ENCODE measurements at regions not wholly inside any gene's neighbourhood (a gene's known extent, or its start where the extent isn't known, plus 50 kb on each side); places are given as distances from the start of the nearest gene placed in this dataset.

DNA sequence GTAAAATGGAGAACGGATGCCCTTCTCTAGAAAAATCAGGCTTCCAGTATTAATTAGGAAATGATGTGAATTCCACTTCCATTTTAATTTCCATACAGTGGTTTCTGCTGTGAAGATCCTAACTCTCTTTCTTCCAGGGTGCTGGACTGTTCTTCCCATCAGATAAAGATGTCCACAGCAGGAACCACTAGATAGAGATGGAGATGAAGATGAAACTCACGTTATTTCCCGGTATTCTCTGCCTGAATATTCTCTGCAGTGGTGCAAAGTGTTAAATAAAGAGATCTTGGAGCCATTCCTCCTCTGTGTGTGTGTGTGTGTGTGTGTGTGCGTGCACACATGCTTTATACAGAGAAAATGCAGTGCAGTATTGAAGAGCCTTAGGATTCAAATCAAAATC lies 727.5 kb downstream of the KCNJ2 start:
- ATAC-seq (no peak), DNase-seq (ENCODE audit: low spot score) (no peak)
- no peak overlapping the region for H2AFZ ChIP-seq
- no peaks in the 10 kb centered on the region for H3F3A ChIP-seq (replicated peaks; ENCODE audit: low read depth)
- H3K4me2 ChIP-seq, result peak overlapping the region; percentile 46; the same call in 1 of the 2 replicates
- H3K27ac Mint-ChIP-seq, result no peak overlapping the region
- H3K4me3 Mint-ChIP-seq, result no peak overlapping the region
- peaks cover 17% of the 10 kb centered on the region for H3K4me1 ChIP-seq (ENCODE audit: insufficient read depth)
- no peak overlapping the region for H3K4me3 ChIP-seq
- H3K9me3 Mint-ChIP-seq, result peaks cover 15% of the 10 kb centered on the region
- H3K36me3 ChIP-seq (ENCODE audit: insufficient read depth), result peaks cover 2% of the 10 kb centered on the region; the same call in 1 of the 2 replicates
- TF ChIP-seq EZH2 (IDR thresholded peaks at IDR 0.05; ENCODE audit: low read depth, unreplicated experiment), result no peak
- TF ChIP-seq CREB1 (CRISPR knock-in tag; IDR thresholded peaks at IDR 0.05; ENCODE audit: low read depth), result no peak
- TF ChIP-seq, protein P1, sequence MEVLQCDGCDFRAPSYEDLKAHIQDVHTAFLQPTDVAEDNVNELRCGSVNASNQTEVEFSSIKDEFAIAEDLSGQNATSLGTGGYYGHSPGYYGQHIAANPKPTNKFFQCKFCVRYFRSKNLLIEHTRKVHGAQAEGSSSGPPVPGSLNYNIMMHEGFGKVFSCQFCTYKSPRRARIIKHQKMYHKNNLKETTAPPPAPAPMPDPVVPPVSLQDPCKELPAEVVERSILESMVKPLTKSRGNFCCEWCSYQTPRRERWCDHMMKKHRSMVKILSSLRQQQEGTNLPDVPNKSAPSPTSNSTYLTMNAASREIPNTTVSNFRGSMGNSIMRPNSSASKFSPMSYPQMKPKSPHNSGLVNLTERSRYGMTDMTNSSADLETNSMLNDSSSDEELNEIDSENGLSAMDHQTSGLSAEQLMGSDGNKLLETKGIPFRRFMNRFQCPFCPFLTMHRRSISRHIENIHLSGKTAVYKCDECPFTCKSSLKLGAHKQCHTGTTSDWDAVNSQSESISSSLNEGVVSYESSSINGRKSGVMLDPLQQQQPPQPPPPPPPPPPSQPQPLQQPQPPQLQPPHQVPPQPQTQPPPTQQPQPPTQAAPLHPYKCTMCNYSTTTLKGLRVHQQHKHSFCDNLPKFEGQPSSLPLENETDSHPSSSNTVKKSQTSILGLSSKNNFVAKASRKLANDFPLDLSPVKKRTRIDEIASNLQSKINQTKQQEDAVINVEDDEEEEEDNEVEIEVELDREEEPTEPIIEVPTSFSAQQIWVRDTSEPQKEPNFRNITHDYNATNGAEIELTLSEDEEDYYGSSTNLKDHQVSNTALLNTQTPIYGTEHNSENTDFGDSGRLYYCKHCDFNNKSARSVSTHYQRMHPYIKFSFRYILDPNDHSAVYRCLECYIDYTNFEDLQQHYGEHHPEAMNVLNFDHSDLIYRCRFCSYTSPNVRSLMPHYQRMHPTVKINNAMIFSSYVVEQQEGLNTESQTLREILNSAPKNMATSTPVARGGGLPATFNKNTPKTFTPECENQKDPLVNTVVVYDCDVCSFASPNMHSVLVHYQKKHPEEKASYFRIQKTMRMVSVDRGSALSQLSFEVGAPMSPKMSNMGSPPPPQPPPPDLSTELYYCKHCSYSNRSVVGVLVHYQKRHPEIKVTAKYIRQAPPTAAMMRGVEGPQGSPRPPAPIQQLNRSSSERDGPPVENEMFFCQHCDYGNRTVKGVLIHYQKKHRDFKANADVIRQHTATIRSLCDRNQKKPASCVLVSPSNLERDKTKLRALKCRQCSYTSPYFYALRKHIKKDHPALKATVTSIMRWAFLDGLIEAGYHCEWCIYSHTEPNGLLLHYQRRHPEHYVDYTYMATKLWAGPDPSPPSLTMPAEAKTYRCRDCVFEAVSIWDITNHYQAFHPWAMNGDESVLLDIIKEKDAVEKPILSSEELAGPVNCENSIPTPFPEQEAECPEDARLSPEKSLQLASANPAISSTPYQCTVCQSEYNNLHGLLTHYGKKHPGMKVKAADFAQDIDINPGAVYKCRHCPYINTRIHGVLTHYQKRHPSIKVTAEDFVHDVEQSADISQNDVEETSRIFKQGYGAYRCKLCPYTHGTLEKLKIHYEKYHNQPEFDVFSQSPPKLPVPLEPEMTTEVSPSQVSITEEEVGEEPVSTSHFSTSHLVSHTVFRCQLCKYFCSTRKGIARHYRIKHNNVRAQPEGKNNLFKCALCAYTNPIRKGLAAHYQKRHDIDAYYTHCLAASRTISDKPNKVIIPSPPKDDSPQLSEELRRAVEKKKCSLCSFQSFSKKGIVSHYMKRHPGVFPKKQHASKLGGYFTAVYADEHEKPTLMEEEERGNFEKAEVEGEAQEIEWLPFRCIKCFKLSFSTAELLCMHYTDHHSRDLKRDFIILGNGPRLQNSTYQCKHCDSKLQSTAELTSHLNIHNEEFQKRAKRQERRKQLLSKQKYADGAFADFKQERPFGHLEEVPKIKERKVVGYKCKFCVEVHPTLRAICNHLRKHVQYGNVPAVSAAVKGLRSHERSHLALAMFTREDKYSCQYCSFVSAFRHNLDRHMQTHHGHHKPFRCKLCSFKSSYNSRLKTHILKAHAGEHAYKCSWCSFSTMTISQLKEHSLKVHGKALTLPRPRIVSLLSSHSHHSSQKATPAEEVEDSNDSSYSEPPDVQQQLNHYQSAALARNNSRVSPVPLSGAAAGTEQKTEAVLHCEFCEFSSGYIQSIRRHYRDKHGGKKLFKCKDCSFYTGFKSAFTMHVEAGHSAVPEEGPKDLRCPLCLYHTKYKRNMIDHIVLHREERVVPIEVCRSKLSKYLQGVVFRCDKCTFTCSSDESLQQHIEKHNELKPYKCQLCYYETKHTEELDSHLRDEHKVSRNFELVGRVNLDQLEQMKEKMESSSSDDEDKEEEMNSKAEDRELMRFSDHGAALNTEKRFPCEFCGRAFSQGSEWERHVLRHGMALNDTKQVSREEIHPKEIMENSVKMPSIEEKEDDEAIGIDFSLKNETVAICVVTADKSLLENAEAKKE (CRISPR knock-in tag; IDR thresholded peaks at IDR 0.05), result no peak
- TF ChIP-seq JUNB (IDR thresholded peaks at IDR 0.05; ENCODE audit: unreplicated experiment), result no peak
- TF ChIP-seq ZNF331 (CRISPR knock-in tag; IDR thresholded peaks at IDR 0.05; ENCODE audit: low read depth), result no peak
- TF ChIP-seq, protein P2, sequence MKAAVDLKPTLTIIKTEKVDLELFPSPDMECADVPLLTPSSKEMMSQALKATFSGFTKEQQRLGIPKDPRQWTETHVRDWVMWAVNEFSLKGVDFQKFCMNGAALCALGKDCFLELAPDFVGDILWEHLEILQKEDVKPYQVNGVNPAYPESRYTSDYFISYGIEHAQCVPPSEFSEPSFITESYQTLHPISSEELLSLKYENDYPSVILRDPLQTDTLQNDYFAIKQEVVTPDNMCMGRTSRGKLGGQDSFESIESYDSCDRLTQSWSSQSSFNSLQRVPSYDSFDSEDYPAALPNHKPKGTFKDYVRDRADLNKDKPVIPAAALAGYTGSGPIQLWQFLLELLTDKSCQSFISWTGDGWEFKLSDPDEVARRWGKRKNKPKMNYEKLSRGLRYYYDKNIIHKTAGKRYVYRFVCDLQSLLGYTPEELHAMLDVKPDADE (IDR thresholded peaks at IDR 0.05), result no peak
- TF ChIP-seq, protein P3, sequence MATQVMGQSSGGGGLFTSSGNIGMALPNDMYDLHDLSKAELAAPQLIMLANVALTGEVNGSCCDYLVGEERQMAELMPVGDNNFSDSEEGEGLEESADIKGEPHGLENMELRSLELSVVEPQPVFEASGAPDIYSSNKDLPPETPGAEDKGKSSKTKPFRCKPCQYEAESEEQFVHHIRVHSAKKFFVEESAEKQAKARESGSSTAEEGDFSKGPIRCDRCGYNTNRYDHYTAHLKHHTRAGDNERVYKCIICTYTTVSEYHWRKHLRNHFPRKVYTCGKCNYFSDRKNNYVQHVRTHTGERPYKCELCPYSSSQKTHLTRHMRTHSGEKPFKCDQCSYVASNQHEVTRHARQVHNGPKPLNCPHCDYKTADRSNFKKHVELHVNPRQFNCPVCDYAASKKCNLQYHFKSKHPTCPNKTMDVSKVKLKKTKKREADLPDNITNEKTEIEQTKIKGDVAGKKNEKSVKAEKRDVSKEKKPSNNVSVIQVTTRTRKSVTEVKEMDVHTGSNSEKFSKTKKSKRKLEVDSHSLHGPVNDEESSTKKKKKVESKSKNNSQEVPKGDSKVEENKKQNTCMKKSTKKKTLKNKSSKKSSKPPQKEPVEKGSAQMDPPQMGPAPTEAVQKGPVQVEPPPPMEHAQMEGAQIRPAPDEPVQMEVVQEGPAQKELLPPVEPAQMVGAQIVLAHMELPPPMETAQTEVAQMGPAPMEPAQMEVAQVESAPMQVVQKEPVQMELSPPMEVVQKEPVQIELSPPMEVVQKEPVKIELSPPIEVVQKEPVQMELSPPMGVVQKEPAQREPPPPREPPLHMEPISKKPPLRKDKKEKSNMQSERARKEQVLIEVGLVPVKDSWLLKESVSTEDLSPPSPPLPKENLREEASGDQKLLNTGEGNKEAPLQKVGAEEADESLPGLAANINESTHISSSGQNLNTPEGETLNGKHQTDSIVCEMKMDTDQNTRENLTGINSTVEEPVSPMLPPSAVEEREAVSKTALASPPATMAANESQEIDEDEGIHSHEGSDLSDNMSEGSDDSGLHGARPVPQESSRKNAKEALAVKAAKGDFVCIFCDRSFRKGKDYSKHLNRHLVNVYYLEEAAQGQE (IDR thresholded peaks at IDR 0.05; ENCODE audit: unreplicated experiment), result no peak
- no peak for TF ChIP-seq NANOG (IDR thresholded peaks at IDR 0.05; ENCODE audit: borderline replicate concordance)
- TF ChIP-seq STAT1 (IDR thresholded peaks at IDR 0.05; ENCODE audit: unreplicated experiment), result no peak
- TF ChIP-seq, protein P4, sequence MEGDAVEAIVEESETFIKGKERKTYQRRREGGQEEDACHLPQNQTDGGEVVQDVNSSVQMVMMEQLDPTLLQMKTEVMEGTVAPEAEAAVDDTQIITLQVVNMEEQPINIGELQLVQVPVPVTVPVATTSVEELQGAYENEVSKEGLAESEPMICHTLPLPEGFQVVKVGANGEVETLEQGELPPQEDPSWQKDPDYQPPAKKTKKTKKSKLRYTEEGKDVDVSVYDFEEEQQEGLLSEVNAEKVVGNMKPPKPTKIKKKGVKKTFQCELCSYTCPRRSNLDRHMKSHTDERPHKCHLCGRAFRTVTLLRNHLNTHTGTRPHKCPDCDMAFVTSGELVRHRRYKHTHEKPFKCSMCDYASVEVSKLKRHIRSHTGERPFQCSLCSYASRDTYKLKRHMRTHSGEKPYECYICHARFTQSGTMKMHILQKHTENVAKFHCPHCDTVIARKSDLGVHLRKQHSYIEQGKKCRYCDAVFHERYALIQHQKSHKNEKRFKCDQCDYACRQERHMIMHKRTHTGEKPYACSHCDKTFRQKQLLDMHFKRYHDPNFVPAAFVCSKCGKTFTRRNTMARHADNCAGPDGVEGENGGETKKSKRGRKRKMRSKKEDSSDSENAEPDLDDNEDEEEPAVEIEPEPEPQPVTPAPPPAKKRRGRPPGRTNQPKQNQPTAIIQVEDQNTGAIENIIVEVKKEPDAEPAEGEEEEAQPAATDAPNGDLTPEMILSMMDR (conservative IDR thresholded peaks at IDR 0.05; ENCODE audit: low read depth in 2 of 2), result no peak
- no peak for TF ChIP-seq EZH2phosphoT487 (IDR thresholded peaks at IDR 0.05; ENCODE audit: unreplicated experiment)
- no peak for TF ChIP-seq ZNF114 (CRISPR knock-in tag; IDR thresholded peaks at IDR 0.05)
- no peak overlapping the region for H3K27ac ChIP-seq (ENCODE audit: low read depth)
- no peaks in the 10 kb centered on the region for H3K79me2 ChIP-seq (replicated peaks; ENCODE audit: insufficient read depth)
- H3K4me1 Mint-ChIP-seq, result peaks cover 12% of the 10 kb centered on the region; the same call in 2 of the 3 replicates
- H3K9me2 ChIP-seq (ENCODE audit: insufficient read depth), result no peaks in the 10 kb centered on the region
- no peaks in the 10 kb centered on the region for H3K27me3 ChIP-seq (ENCODE audit: insufficient read depth)
- H3K27me3 Mint-ChIP-seq (ENCODE audit: insufficient read depth, low read depth, poor library complexity), result no peaks in the 10 kb centered on the region
- no peaks in the 10 kb centered on the region for H4K20me1 ChIP-seq (replicated peaks; ENCODE audit: insufficient read depth)
- H3K36me3 Mint-ChIP-seq (ENCODE audit: low read depth), result peaks cover 12% of the 10 kb centered on the region; the same call in 2 of the 3 replicates

All from GM23338 (cell line).